DND-41 (cell line): ENCODE measurements at regions not wholly inside any gene's neighbourhood (a gene's known extent, or its start where the extent isn't known, plus 50 kb on each side); places are given as distances from the start of the nearest gene placed in this dataset.
"Not testable (repeated sequence)": the region's sequence is repeated elsewhere in the genome, so short reads cannot be mapped to it uniquely, and the experiment has no call there.

Experiments used
- EZH2 ChIP-seq: IDR thresholded peaks from 3 replicates; pipeline ENCODE4 v1.6.1; 2012; ENCODE audit warnings: borderline replicate concordance, low read depth, mild to moderate bottlenecking, moderate library complexity, low read length, inconsistent platforms; ENCODE audit not compliant: severe bottlenecking
- TF ChIP-seq, protein P1 (sequence below): IDR thresholded peaks from 2 replicates; pipeline ENCODE4 v1.5.1; 2012; ENCODE audit warnings: borderline replicate concordance, low read length, moderate library complexity, mild to moderate bottlenecking; ENCODE audit not compliant: poor library complexity, severe bottlenecking; ENCODE audit errors: extremely low read depth

DNA sequence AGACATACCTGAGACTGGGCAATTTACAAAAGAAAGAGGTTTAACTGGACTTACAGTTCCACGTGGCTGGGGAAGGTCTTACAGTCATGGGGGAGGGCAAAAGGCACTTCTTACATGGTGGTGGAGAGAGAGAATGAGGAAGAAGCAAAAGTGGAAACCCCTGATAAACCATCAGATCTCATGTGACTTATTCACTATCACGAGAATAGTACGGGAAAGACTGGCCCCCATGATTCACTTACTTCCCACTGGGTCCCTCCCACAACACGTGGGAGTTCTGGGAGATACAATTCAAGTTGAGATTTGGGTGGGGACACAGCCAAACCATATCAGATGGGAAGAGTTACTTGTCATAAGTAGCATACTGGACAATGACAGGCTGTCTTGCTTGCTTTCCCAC lies 62.6 kb upstream of the ZNG1B start:
- TF ChIP-seq, protein P1, sequence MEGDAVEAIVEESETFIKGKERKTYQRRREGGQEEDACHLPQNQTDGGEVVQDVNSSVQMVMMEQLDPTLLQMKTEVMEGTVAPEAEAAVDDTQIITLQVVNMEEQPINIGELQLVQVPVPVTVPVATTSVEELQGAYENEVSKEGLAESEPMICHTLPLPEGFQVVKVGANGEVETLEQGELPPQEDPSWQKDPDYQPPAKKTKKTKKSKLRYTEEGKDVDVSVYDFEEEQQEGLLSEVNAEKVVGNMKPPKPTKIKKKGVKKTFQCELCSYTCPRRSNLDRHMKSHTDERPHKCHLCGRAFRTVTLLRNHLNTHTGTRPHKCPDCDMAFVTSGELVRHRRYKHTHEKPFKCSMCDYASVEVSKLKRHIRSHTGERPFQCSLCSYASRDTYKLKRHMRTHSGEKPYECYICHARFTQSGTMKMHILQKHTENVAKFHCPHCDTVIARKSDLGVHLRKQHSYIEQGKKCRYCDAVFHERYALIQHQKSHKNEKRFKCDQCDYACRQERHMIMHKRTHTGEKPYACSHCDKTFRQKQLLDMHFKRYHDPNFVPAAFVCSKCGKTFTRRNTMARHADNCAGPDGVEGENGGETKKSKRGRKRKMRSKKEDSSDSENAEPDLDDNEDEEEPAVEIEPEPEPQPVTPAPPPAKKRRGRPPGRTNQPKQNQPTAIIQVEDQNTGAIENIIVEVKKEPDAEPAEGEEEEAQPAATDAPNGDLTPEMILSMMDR = not testable (repeated sequence)
- TF ChIP-seq EZH2 = not testable (repeated sequence)
